HG03520 (cell line): ENCODE measurements at regions not wholly inside any gene's neighbourhood (a gene's known extent, or its start where the extent isn't known, plus 50 kb on each side); places are given as distances from the start of the nearest gene placed in this dataset.
"Not testable (repeated sequence)": the region's sequence is repeated elsewhere in the genome, so short reads cannot be mapped to it uniquely, and the experiment has no call there.

Experiments
- ATAC-seq: cut with Tn5 transposase; IDR thresholded peaks from one replicate; pipeline ENCODE4 v1.9.1; 2021; ENCODE audit warnings: mild to moderate bottlenecking, moderate library complexity; ENCODE audit not compliant: unreplicated experiment

GRCh38 chr2:76178610-76179009 is 467.9 kb upstream of the GCFC2 start:
- ATAC-seq, result no peak

- ATAC-seq, result no peak
These were observed 464.6 kb upstream of the GCFC2 start for GRCh38 chr2:76175295-76175694.

- no peak for ATAC-seq
These were observed 463.8 kb upstream of the GCFC2 start for GRCh38 chr2:76174505-76174904.

GRCh38 chr2:76173206-76173605 is 462.5 kb upstream of the GCFC2 start:
- ATAC-seq, result not testable (repeated sequence)

- not testable (repeated sequence) for ATAC-seq
These were observed 461.5 kb upstream of the GCFC2 start for GRCh38 chr2:76172154-76172595.

- no peak for ATAC-seq
These were observed 460.1 kb upstream of the GCFC2 start for GRCh38 chr2:76170856-76171255.

- no peak for ATAC-seq
These were observed 459.3 kb upstream of the GCFC2 start for GRCh38 chr2:76170009-76170384.

GRCh38 chr2:76169276-76170008 is 458.7 kb upstream of the GCFC2 start:
- ATAC-seq, result no peak

- no peak for ATAC-seq
These were observed 453.1 kb upstream of the GCFC2 start for GRCh38 chr2:76163860-76164259.

- no peak for ATAC-seq
These were observed 450.0 kb upstream of the GCFC2 start for GRCh38 chr2:76160670-76161069.

GRCh38 chr2:76159042-76159648 is 448.4 kb upstream of the GCFC2 start:
- ATAC-seq, result no peak

GRCh38 chr2:76157531-76157930 is 446.8 kb upstream of the GCFC2 start:
- ATAC-seq, result no peak

GRCh38 chr2:76154981-76155380 is 444.3 kb upstream of the GCFC2 start:
- no peak for ATAC-seq

- no peak for ATAC-seq
These were observed 439.1 kb upstream of the GCFC2 start for GRCh38 chr2:76149846-76150245.

GRCh38 chr2:76139303-76139702 is 428.6 kb upstream of the GCFC2 start:
- not testable (repeated sequence) for ATAC-seq

GRCh38 chr2:76128622-76129021 is 417.9 kb upstream of the GCFC2 start:
- no peak for ATAC-seq

- no peak for ATAC-seq
These were observed 409.5 kb upstream of the GCFC2 start for GRCh38 chr2:76120176-76120575.

GRCh38 chr2:76089683-76090082 is 379.0 kb upstream of the GCFC2 start:
- ATAC-seq, result no peak

GRCh38 chr2:76083248-76083647 is 372.5 kb upstream of the GCFC2 start:
- no peak for ATAC-seq

- no peak for ATAC-seq
These were observed 371.8 kb upstream of the GCFC2 start for GRCh38 chr2:76082509-76082908.

- ATAC-seq, result no peak
These were observed 369.4 kb upstream of the GCFC2 start for GRCh38 chr2:76080154-76080553.

- ATAC-seq, result no peak
These were observed 364.4 kb upstream of the GCFC2 start for GRCh38 chr2:76075126-76075525.
